22Rv1 (cell line): ENCODE measurements at regions not wholly inside any gene's neighbourhood (a gene's known extent, or its start where the extent isn't known, plus 50 kb on each side); places are given as distances from the start of the nearest gene placed in this dataset.

Experiments used
- H3K27ac ChIP-seq: fragments of 450-650 bp; 2 replicates; pipeline ENCODE4 v1.5.1; 2017
- CTCF ChIP-seq: fragments of 450-650 bp; IDR thresholded peaks from 2 replicates; pipeline ENCODE4 v1.5.1; 2017; ENCODE audit warnings: mild to moderate bottlenecking
- ZFX ChIP-seq: fragments of 450-650 bp; IDR thresholded peaks from 2 replicates; pipeline ENCODE4 v1.6.1; 2017; ENCODE audit warnings: antibody characterized with exemption, borderline replicate concordance

- no peak for TF ChIP-seq ZFX
- no peak for TF ChIP-seq CTCF
Observed at GRCh38 chr2:20538308-20539132, 91.6 kb downstream of the RHOB start.

GRCh38 chr2:20539133-20539719 is 92.4 kb downstream of the RHOB start:
- TF ChIP-seq ZFX, result no peak
- no peak for TF ChIP-seq CTCF
- no peak overlapping the region for H3K27ac ChIP-seq

More at GRCh38 chr2:20538308-20539132, 91.6 kb downstream of the RHOB start:
- H3K27ac ChIP-seq, result no peak overlapping the region

- no peak for TF ChIP-seq CTCF
- TF ChIP-seq ZFX, result no peak
Observed at GRCh38 chr2:20539776-20540586, 93.1 kb downstream of the RHOB start.

GRCh38 chr2:20540587-20541293 is 93.9 kb downstream of the RHOB start:
- H3K27ac ChIP-seq, result no peak overlapping the region
- no peak for TF ChIP-seq ZFX
- TF ChIP-seq CTCF, result no peak

More at GRCh38 chr2:20539776-20540586, 93.1 kb downstream of the RHOB start:
- H3K27ac ChIP-seq, result no peak overlapping the region

GRCh38 chr2:20541294-20541640 is 94.4 kb downstream of the RHOB start:
- no peak overlapping the region for H3K27ac ChIP-seq
- TF ChIP-seq CTCF (no peak), ZFX (no peak)

GRCh38 chr2:20541651-20542050 is 94.8 kb downstream of the RHOB start:
- TF ChIP-seq CTCF, result no peak
- TF ChIP-seq ZFX, result no peak
- no peak overlapping the region for H3K27ac ChIP-seq
